ENCODE measurements at regions not wholly inside any gene's neighbourhood (a gene's known extent, or its start where the extent isn't known, plus 50 kb on each side); places are given as distances from the start of the nearest gene placed in this dataset.

DNA sequence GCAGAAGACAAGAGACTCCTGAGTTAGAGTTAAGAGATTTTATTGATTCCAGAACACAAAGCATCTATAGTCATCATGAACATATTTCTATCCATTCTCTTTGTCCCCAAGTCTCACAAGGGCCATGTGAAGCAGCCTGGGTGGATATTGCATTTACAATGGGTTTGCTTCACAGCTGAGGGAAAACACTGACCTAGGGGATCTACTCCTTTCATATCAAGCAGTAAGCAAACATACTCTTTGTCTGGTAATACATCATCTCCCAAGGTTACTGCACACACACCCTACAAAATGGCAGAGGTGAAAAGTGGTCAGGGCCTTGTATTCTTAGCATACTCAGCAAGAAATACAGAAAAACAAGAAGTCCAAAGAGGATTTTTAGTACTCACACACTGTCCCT, 267.7 kb upstream of the BCHE start:
- in situ Hi-C loops (cut with HindIII; ENCODE audit: low pct_ligation_motif_present, low sequenced_read_pairs) = no loop called here
- no peak overlapping the region for H3K27ac ChIP-seq
- TF ChIP-seq CTCF (IDR thresholded peaks at IDR 0.05; ENCODE audit: low read depth, low read length, missing control alignments) = no peak
- H3K27me3 ChIP-seq (replicated peaks) = no peaks in the 10 kb centered on the region
- no peaks in the 10 kb centered on the region for H3K36me3 ChIP-seq (replicated peaks)
- no peak overlapping the region for H3K4me3 ChIP-seq (ENCODE audit: low read depth, low read length)
- DNase-seq = no peak

GRCh38 chr3:166100730-166101129, 263.5 kb upstream of the BCHE start:
- no peaks in the 10 kb centered on the region for H3K36me3 ChIP-seq (replicated peaks)
- DNase-seq = no peak
- no peak for TF ChIP-seq CTCF (IDR thresholded peaks at IDR 0.05; ENCODE audit: low read depth, low read length, missing control alignments)
- H3K27ac ChIP-seq = no peak overlapping the region
- H3K4me3 ChIP-seq (ENCODE audit: low read depth, low read length) = no peak overlapping the region
- no peaks in the 10 kb centered on the region for H3K27me3 ChIP-seq (replicated peaks)
- in situ Hi-C loops (cut with HindIII; ENCODE audit: low pct_ligation_motif_present, low sequenced_read_pairs) = no loop called here

DNA sequence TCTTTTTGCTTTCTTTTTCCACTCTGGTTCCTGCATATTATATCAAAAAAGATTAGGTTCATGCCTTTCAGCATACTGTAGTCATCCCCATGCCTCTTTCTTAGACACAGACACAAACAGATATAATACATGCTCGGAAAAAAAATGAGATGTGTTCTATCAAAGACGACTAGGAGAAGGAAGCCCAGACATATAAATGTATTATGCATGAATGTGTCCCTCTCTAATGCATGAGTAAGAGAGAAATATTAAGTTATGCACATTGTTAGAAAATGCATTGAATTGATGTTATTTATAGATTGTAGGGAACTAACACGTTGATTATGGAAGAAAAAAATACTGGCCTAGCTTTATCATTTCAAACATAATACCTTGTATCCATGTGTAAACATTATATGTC, 252.4 kb upstream of the BCHE start:
- no peaks in the 10 kb centered on the region for H3K27me3 ChIP-seq (replicated peaks)
- no peak overlapping the region for H3K27ac ChIP-seq
- no peaks in the 10 kb centered on the region for H3K36me3 ChIP-seq (replicated peaks)
- no peak for DNase-seq
- no peak overlapping the region for H3K4me3 ChIP-seq (ENCODE audit: low read depth, low read length)
- in situ Hi-C loops (cut with HindIII; ENCODE audit: low pct_ligation_motif_present, low sequenced_read_pairs) = no loop called here
- no peak for TF ChIP-seq CTCF (IDR thresholded peaks at IDR 0.05; ENCODE audit: low read depth, low read length, missing control alignments)

DNA sequence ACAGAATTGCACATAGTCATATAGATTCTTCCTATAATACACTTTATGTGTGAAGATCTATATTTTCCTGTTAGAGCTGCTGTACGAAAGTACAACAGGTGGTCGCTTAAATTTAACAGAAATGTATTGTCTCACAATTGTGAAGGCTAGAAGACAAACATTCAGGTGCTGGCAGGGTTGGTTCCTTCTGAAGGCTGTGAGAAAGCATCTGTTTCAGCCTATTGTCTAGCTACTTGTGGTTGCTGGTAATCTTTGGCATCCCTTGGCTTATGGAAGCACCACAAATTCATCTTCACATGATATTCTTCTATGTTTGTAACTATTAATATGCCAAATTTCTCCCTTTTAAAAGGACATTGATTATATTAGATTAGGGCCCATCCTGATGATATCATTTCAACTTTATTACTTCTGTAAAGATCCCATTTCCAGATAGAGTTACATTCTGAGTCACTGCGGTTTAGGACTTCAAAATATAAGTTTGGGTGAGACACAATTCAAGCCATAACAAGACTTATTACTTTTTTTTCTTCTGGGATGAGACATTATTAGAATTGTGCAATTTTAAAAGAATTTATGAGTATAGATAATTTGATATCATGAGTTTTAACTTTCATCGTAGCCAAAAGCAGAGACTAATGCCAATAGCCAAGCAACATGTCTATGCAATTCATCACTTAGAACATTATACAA, 248.1 kb upstream of the BCHE start:
- DNase-seq = no peak
- no peak for TF ChIP-seq CTCF (IDR thresholded peaks at IDR 0.05; ENCODE audit: low read depth, low read length, missing control alignments)
- in situ Hi-C loops (cut with HindIII; ENCODE audit: low pct_ligation_motif_present, low sequenced_read_pairs) = no loop called here
- H3K27me3 ChIP-seq (replicated peaks) = no peaks in the 10 kb centered on the region
- no peak overlapping the region for H3K27ac ChIP-seq
- no peak overlapping the region for H3K4me3 ChIP-seq (ENCODE audit: low read depth, low read length)
- no peaks in the 10 kb centered on the region for H3K36me3 ChIP-seq (replicated peaks)

GRCh38 chr3:166080096-166080495, 242.9 kb upstream of the BCHE start:
- no peak for DNase-seq
- no peak overlapping the region for H3K27ac ChIP-seq
- in situ Hi-C loops (cut with HindIII; ENCODE audit: low pct_ligation_motif_present, low sequenced_read_pairs) = no loop called here
- H3K36me3 ChIP-seq (replicated peaks) = no peaks in the 10 kb centered on the region
- no peaks in the 10 kb centered on the region for H3K27me3 ChIP-seq (replicated peaks)
- no peak for TF ChIP-seq CTCF (IDR thresholded peaks at IDR 0.05; ENCODE audit: low read depth, low read length, missing control alignments)
- no peak overlapping the region for H3K4me3 ChIP-seq (ENCODE audit: low read depth, low read length)

DNA sequence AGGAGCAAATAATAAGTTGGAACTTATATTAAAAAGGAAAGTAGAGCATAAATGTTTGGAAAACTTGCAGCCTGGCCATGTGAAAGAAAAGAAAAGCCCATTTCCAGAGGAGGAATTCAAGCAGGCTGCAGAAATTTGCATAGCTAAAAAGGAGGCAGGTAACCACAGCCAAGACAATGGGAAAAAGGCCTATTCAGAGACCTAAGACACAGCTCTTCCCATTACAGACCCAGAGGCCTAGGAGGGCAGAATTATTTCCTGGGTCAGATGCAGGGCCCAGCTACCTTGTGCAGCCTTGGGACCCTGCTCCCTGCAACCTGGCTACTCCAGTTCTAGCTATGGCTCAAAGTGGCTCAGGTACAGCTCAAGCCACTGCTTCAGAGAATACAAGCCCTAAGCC, 234.6 kb upstream of the BCHE start:
- in situ Hi-C loops (cut with HindIII; ENCODE audit: low pct_ligation_motif_present, low sequenced_read_pairs) = no loop called here
- Histone ChIP-seq H3K27me3 (replicated peaks) (no peaks in the 10 kb centered on the region), H3K27ac (no peak overlapping the region), H3K36me3 (replicated peaks) (no peaks in the 10 kb centered on the region), H3K4me3 (ENCODE audit: low read depth, low read length) (no peak overlapping the region)
- TF ChIP-seq CTCF (IDR thresholded peaks at IDR 0.05; ENCODE audit: low read depth, low read length, missing control alignments) = no peak
- no peak for DNase-seq

Data from brain microvascular endothelial cell (primary cell).